HG03469 (cell line): ENCODE measurements at regions not wholly inside any gene's neighbourhood (a gene's known extent, or its start where the extent isn't known, plus 50 kb on each side); places are given as distances from the start of the nearest gene placed in this dataset.

Experiments
- ATAC-seq: cut with Tn5 transposase; IDR thresholded peaks from one replicate; pipeline ENCODE4 v1.9.1; 2021; ENCODE audit warnings: mild to moderate bottlenecking, moderate library complexity, moderate number of reproducible peaks; ENCODE audit not compliant: unreplicated experiment

DNA sequence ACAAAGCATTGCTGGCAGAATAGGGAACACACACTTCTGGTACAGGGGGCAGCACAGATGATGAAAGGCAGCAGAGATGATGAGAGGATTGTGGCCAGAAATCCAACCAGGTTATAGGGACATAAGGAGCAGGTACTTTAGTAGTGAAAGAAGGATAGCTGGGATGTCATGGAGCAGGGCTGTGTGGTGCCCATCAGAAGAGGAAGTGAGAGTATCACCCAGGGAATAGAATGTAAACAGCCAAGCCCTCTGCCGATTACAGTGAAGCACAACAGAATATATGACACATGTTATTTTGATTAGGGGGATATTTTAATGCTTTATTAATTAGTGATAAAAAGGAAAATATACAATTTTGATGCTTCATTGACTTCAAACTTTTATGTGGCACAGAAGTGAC, 883.4 kb upstream of the CDH2 start:
- no peak for ATAC-seq

DNA sequence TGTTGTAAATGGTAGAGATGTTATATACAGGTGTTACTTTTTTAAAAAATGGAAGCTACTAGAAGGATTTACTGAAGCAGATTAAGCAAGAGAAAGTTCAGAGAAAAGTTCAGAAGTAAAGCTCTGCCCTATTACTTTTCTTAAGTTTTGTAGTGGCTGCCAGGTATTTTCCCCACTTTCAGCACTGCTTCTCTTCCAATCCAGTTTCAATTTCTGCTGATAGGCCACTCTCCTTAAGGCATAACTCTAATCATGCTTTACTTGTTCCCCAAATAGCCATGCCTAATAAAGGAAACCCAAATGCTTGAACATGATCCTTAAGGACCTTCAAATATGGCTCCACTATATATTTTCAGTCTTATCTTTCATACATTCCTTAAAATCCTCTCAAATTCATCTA, 880.8 kb upstream of the CDH2 start:
- ATAC-seq, result no peak

DNA sequence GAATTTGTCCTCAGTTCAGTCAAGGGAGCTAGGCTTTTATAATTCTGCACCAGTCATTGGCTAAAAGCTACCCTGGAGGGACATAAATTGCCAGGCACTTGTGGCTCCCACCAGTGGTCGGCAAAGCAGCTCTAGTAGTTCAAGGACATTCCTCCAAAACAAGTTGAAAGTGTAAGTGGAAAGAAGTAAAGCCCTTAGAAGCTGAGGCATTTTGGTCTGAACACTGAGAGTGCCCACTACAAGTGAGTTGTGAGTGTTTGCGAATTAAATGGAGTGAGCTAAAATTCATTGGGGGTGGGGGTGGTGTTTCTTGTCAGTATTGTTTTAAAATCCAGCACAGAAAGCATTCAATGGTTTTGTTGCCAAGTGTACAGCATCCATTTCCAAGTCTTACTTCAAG, 879.9 kb upstream of the CDH2 start:
- no peak for ATAC-seq

DNA sequence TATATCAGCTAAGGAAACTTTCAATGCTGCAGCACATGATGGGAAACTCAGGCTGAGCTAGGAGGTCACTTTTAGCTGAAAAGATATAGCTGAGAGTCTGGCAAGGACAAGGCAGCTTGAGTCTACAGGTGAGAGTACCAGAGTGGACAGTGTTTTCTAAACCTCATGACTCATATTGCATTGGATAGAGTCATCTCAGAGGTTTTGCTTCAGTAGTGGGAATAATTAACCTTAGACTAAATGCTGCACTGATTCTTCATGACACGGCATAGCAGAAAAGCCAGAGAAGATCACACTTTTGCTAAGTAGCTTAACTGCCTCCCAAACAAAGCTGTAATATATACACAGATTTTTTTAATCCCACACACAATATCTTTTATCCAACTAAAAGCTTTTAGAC, 865.0 kb upstream of the CDH2 start:
- no peak for ATAC-seq

DNA sequence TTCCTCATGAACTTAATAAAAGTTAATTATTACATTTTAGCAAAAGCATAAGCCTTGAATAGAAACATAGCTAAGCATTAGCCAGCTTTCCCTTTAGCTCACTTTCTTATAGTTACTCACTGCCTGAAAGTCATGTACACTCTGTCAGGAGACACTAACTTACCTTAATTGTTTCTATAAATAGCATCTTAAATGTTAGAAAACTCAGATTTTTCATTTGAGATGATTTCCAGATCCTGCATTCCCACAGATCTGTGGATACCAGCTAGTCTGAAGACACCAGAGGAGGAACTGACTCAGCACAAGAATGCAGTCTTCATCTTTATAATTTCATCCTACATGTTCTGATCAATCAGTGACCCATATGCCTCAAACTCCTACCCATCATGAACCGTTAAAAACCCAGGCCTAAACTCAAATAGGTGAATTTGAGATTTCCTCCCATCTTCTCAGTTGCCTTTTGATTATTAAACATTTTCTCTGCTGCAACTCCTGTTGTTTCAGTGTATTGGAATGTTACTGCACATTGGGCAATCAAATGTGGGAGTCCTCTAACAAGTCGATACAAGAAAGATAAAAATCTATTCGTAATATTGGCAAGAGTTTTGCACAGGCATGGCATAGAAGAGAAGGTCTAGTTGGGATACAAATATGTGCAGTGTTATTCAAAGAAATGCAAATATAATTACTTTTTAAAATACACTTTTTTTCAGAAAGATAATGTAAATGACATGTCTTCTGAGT, 857.4 kb upstream of the CDH2 start:
- no peak for ATAC-seq

DNA sequence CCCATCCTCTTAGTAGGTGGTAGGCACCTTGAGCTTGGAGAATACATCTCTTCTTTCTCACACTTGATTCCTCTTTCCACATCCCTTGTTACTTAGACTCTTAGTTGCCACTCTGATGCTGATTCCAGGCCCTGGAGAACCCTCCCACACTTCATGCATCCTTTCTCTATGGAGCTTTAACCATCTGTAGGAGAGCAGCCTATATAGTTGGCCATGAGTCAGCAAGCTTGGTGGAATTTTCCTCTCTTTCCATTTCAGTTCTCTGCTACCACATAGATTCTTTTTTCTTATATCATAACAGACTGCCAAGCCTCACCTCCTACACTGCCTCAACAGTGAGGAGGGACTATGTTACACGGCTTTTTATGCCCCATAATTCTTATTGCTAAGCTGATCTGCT, 851.6 kb upstream of the CDH2 start:
- no peak for ATAC-seq

DNA sequence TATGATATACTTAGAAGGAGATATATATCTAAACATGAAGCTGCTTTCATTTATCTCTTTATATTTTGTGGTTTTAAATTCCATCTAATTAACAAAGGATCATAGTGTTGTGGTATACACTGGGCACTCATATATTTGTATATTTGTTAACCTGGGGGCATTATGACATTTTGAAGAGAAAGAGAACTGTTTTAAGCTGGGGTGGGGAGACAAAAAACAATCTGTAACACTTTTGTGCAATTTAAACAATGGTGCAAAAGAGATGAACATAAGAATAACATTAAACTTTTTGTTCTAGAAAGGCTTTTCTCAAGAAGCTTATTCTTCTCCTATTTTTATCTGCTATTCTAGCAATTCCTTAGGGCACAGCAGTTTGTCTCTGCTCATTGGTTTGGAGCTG, 842.0 kb upstream of the CDH2 start:
- ATAC-seq, result no peak

DNA sequence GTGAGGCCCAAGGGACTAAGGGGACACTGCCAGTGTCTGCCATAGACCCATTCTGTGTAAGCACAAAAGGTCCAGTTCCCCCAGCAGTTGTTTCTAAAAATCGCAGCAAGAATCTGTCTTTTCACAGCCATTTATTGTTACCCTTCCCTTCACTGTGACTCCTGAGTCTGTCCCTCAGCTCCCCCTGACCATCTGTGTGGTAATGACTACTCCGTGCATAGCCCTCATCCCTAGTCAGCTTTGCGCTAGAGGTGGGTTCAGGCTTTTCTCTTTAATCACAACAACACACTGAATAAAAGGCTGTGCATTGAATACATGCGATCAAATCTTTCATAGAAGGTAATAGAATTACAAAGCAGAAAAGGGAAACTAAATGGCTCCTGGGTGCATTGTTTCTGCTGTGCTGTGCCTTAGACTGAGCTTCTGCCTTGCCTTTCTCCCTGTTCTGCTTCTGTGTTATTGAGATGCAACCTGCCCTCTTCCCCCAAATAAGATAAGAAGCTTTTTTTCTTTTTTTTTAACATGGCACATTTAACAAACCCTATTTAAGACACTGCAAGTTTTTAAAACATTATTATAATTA, 836.0 kb upstream of the CDH2 start:
- no peak for ATAC-seq

DNA sequence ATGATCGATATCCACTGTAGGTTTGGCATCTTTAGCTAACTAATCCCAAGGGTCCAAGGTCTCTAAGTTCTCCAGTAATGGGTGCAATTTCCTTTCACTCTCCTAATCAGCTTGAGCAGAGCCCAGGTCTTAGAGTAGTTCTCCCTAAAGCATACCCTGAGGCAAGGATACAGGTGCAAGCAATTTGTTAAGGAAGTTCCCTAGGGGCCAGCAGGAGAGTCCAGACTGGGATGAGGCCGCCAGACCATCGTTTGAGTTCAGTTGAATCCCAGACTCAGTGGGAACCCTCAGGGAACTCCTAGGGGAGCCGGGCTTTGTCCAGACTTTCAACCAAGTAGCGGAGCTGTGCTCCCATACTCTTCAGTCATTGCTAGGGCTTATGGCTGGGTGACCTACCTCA, 835.4 kb upstream of the CDH2 start:
- ATAC-seq, result no peak

DNA sequence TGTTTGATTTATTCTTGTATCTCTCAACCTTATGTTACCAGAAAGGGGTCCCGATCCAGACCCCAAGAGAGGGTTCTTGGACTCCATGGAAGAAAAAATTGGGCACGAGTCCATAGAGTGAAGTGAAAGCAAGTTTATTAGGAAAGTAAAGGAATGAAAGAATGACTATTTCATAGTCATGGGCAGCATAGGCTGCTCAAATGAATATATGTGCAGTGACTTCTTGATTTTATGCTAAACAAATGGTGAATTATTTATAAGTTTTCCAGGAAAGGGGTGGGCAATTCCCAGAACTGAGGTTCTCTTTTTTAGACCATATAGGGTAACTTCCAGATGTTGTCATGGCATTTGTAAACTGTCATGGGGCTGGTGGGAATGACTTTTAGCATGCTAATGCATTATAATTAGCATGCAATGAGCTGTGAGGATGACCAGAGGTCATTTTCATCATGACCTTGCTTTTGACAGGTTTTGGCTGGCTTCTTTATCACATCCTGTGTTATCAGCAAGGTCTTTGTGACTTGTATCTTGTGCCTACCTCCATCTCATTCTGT, 832.4 kb upstream of the CDH2 start:
- no peak for ATAC-seq

DNA sequence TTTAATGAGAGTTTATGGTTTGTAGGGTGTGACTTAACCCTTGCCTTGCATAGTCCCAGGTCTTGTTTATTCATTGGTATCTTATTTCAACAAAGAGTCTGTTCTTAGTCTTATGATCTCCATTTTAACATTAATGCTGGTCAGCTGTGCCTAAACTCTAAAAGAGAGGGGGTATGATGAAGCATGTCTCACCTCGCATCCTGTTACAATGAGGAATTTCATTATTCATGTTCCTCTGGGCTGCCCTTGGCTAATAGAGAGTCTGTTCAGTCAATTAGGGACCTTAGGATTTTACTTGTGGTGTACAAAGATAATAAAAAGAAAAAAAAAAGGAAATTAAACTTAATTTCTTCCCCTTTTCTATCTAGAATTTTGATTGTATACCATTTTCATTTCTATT, 831.9 kb upstream of the CDH2 start:
- ATAC-seq, result no peak

DNA sequence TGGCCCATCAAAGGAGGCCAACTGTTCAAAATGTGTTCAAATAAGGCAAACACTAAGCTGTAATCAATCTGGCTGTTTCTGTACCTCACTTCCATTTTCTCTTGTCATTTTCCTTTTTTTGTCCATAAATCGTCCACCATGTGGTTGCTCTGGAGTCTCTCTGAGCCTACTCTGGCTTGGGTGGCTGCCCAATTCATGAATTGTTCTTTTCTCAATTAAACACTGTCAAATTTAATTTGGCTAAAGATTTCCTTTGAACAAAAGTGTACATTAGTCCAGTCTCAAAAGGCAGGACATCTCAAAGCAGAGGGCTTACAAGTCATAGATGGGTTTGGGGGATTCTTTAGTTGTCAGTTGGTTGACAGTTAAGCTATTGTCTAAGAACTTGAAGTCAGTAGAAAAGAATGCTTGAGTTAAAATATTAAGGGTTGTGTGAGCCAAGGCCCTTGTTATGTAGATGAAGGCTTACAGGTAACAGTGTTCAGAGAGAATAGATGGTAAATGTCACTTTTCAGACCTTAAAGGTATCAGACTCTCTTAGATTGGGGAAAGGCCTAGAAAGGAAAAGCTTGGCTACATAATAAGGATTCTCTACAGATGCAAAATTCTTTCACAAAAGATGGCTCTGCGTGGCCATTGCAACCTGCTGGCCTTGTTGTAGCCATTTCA, 831.2 kb upstream of the CDH2 start:
- no peak for ATAC-seq

DNA sequence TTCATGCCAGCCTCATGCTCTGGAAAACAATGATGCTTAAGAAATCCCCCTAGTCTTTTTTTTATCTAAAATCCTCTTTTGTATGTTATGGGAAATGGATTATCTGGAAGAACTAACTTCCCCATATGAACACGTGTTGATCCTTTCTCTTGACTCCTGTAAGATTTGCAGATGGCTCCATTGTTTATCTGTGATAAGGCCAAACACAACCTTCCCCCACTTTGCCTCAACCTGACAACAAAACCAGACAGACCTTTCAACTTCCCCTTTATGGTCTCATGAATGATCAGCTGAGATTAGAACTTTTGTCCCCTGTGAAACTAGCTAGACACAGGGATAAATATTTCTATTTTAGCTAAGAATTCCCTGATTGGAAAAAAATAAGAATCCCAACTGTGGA, 828.0 kb upstream of the CDH2 start:
- no peak for ATAC-seq

DNA sequence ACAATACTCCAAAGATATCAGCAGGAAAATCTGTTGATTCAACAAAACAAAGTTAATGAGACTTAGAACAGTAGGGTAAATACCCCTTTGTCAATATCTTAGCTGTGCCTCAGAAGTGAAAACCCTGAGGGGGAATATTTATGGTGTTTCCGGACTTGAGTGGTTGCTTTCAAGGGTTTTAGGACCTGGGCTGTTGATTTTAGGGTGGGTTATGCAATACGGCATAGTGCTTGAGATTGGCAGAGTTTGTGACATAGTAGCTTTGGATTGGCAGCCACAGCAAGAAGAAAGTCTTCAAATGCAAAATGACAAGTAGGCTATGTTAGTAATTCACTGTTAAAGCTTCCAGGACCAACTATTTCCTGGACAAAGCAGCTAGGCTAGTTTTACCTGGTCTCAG, 826.3 kb upstream of the CDH2 start:
- no peak for ATAC-seq

DNA sequence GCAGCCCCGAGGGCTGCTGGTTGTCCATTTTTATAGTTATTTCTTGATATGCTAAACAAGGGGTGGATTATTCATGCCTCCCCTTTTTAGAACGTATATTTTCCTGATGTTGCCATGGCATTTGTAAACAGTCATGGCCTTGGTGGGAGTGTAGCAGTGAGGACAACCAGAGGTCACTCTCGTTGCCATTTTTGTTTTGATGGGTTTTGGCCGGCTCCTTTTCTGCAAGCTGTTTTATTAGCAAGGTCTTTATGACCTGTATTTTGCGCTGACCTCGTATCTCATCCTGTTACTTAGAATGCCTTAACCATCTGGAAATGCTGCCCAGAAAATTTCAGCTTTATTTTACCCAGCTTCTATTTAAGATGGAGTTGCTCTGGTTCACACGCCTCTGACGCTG, 825.8 kb upstream of the CDH2 start:
- no peak for ATAC-seq

DNA sequence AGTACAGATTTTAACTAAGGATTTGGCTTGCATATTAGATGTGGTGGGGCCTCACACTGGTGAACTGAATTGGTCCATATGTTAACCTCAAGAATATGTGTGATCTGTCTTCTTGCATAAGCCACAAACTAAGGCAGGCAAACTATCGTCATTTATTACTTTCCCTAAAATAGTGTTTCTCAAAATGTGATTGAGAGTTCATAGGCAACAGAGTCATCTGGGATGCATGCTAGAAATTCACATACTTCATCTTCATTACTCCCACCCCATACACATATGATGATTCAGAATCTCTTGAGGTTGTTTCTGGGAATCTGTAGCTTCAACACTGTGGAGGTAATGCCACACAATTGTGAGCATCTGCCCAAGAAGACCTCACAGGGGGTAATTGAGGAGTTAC, 822.8 kb upstream of the CDH2 start:
- ATAC-seq, result no peak

DNA sequence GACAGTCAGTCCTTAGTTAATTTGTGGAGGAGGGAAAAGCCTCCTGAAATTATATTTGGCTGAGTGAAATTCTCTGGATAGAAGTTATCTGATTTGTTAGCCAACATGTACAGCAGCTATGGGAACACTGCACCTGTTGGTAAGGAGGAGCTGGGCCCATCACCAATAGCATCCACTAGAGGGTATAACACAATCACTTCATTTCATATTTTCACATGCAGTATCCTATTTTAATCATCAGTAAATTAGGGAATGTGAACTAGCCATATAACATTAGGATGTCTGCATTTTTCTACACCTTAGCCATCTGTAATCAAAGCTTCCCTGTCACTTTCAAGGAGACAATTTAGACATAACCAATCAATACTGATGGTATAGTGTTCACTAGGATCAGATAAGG, 818.4 kb upstream of the CDH2 start:
- no peak for ATAC-seq

DNA sequence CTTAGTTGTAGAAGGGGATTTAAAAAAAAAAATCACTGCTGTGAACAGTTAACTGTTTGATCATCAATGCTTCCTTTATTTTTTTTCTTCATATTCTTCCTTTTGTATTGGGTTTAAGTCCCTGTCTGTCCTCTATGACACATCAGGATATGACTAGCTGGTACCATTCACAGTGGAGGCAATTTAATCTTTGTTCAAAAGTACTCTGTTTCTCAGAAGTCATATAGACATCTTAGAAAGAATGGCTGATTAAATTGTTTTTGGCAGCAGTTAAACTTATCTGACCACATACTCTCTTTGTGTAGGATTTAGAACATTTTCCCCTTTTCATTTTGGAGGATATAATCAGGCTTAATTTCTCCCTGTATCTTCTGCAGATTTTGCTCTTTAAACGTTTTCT, 807.8 kb upstream of the CDH2 start:
- ATAC-seq, result no peak

DNA sequence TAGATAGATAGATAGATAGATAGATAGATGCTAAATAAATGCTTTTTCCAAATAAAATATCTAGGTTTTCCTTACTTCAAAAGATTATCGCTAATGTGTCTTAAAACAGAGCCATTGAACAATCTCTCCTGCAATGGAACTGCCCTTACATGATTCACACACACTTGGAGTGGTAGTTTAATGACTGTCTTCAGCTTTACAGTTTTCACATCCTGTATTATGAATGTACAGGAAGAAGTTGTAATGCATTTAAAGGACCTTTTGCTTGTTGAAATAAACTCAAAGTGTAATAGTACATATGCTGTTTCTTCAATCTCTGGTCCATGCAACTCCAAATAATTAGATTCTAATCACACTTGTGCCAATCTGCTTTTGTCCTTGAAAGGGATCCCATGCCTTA, 797.6 kb upstream of the CDH2 start:
- ATAC-seq, result no peak

DNA sequence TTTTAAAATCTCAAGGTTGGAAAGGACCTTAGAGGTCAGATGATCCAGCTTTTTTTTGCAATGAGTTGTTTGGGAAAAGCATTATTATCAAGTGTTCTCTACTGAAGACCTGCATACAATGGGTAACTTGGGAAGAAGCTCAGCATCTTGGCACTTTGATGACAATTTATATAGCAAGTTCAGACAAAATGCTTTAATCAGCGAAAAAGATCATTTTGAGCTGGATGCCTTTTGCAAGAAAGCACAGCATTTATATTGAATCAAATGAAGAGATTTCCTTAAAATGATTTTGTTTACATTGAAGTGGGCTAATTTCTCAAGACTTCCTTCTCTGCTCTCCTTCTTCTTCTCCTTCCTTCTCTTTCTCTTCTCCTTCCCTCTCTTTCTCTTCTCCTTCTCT, 796.4 kb upstream of the CDH2 start:
- no peak for ATAC-seq

DNA sequence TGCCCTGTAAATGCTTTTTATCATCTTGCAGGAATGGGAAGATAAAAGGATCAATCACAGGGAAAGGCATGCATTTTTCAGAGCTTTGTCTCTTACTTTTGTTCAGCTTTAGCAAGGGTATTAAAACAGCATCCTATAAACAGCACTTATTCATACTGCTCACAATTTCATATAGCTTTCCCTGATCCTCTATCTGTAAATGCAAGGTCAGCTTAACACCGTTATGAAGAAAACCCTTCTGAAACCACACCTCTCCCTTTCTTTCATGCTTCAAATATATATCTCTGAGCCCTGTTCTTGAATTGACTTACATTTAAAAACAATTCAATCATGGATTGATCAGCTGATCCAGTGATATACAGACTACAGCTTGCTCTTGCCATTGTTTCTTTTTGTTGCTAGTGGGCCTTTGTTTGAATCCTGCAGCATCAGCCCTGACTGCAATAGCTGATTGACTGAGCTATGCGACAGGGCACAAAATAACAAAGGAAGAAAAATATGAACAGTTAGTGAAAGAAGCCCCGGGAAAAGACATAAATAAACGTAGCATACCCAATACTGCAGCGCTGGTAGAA, 795.5 kb upstream of the CDH2 start:
- no peak for ATAC-seq

DNA sequence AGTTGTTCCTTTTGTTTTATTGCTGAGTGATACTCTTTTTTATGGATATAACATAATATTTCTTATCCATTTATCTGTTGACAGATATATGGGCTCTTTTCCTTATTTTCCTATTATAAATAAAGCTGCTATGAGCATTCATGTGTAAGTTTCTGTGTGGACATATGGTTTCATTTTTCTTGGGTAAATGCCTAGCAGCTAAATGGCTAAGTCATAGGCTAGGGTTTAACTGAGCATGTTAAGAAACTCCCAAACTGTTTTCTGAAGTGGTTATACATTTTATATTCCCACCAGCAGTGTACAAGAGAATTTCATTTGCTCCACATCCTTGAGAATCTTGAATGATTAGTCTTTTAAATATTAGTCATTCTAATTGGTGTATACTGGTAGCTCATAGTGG, 786.6 kb upstream of the CDH2 start:
- ATAC-seq, result no peak
